Peyer's patch (tissue), 4 donors: ENCODE measurements at regions not wholly inside any gene's neighbourhood (a gene's known extent, or its start where the extent isn't known, plus 50 kb on each side); places are given as distances from the start of the nearest gene placed in this dataset.
"Not testable (repeated sequence)": the region's sequence is repeated elsewhere in the genome, so short reads cannot be mapped to it uniquely, and the experiment has no call there.

ENCODE experiments used
- DNase-seq, 3 donors: peaks; one replicate each; pipeline ENCODE4 v3.0.0-alpha.2; 2017 to 2019
- H3K27ac ChIP-seq, 4 donors: fragments of 200-600 bp; sonication (generic); one replicate each; pipeline ENCODE4 v1.5.1; 2016 to 2019
- H3K27me3 ChIP-seq, 2 donors: fragments of 200-600 bp; sonication (generic); one replicate each; pipeline ENCODE4 v1.5.1; 2019
- H3K36me3 ChIP-seq, 3 donors: fragments of 200-600 bp; sonication (generic); one replicate each; pipeline ENCODE4 v1.5.1; 2016 to 2019
- H3K4me1 ChIP-seq, 4 donors: fragments of 200-600 bp; sonication (generic); one replicate each; pipeline ENCODE4 v1.5.1; 2016 to 2019
- H3K4me3 ChIP-seq, 4 donors: fragments of 200-600 bp; sonication (generic); 1 replicate in 3 of 4; 2 replicates in 1 of 4; pipeline ENCODE4 v1.5.1; 2016 to 2019; ENCODE audit warnings: mild to moderate bottlenecking in 1 of 4
- H3K9me3 ChIP-seq, 4 donors: fragments of 200-600 bp; sonication (generic); one replicate each; pipeline ENCODE4 v1.5.1; 2016 to 2019; ENCODE audit warnings: mild to moderate bottlenecking in 1 of 4
- POLR2A ChIP-seq, 2 donors: fragments of 450-650 bp; IDR thresholded peaks; one replicate each; pipeline ENCODE4 v1.5.1; 2017; ENCODE audit warnings: antibody characterized with exemption in 2 of 2, mild to moderate bottlenecking in 2 of 2, moderate library complexity in 2 of 2
- TF ChIP-seq, protein P1 (sequence below), 6 experiments: fragments of 450-650 bp in 4 of 6; fragments of 200-600 bp in 2 of 6; sonication (generic) in 1 of 6; IDR thresholded peaks; one replicate each; pipeline ENCODE4 v1.5.1; 2017 to 2019; ENCODE audit warnings: antibody characterized with exemption in 6 of 6, mild to moderate bottlenecking in 3 of 6, moderate library complexity in 1 of 6

DNA sequence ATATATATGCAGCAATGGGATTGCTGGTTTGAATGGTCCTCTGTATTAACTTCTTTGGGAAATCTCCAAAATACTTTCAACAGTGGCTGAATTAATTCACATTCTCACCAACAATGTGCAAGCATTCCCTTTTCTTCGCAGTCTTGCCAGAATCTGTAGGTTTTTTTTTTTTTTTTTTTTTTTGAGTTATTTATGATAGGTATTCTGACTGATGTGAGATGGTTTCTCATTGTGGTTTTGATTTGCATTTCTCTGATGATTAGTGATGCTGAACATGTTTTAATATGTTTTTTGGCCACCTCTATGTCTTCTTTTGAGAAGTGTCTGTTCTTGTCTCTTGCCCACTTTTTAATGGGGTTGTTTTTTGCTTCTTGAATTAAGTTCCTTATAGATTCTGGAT is 2041.5 kb upstream of the PCDH20 start:
- TF ChIP-seq, protein P1, sequence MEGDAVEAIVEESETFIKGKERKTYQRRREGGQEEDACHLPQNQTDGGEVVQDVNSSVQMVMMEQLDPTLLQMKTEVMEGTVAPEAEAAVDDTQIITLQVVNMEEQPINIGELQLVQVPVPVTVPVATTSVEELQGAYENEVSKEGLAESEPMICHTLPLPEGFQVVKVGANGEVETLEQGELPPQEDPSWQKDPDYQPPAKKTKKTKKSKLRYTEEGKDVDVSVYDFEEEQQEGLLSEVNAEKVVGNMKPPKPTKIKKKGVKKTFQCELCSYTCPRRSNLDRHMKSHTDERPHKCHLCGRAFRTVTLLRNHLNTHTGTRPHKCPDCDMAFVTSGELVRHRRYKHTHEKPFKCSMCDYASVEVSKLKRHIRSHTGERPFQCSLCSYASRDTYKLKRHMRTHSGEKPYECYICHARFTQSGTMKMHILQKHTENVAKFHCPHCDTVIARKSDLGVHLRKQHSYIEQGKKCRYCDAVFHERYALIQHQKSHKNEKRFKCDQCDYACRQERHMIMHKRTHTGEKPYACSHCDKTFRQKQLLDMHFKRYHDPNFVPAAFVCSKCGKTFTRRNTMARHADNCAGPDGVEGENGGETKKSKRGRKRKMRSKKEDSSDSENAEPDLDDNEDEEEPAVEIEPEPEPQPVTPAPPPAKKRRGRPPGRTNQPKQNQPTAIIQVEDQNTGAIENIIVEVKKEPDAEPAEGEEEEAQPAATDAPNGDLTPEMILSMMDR (IDR thresholded peaks at IDR 0.05): no peak
- TF ChIP-seq POLR2A (IDR thresholded peaks at IDR 0.05): no peak
- DNase-seq: no peak
- Histone ChIP-seq H3K4me3 (no peak overlapping the region), H3K4me1 (no peaks in the 10 kb centered on the region), H3K27me3 (no peaks in the 10 kb centered on the region), H3K27ac (no peak overlapping the region), H3K9me3 (peaks cover 0 to 6% (median 0%) of the 10 kb centered on the region in 4 donors), H3K36me3 (no peaks in the 10 kb centered on the region)

DNA sequence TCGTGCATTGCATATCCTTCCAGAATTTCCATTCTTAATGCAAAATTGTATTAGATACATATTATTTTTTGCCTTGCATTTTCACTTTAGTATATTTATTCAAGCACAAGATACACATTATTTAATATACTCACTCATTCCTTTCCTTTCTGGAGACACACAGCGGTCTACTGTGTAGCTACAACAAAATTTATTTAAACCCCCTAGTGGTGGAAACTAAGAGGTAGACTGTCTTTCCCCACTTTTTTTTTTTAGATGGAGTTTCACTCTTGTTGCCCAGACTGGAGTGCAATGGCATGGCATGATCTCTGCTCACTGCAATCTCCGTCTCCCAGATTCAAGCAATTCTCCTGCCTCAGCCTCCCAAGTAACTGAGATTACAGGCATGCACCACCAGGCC is 2040.3 kb upstream of the PCDH20 start:
- Histone ChIP-seq H3K4me3 (no peak overlapping the region), H3K4me1 (no peaks in the 10 kb centered on the region), H3K27ac (no peak overlapping the region), H3K27me3 (no peaks in the 10 kb centered on the region), H3K36me3 (no peaks in the 10 kb centered on the region), H3K9me3 (peaks cover 0 to 6% (median 0%) of the 10 kb centered on the region in 4 donors)
- TF ChIP-seq POLR2A (IDR thresholded peaks at IDR 0.05): no peak
- TF ChIP-seq, protein P1 (IDR thresholded peaks at IDR 0.05): no peak
- DNase-seq: no peak

DNA sequence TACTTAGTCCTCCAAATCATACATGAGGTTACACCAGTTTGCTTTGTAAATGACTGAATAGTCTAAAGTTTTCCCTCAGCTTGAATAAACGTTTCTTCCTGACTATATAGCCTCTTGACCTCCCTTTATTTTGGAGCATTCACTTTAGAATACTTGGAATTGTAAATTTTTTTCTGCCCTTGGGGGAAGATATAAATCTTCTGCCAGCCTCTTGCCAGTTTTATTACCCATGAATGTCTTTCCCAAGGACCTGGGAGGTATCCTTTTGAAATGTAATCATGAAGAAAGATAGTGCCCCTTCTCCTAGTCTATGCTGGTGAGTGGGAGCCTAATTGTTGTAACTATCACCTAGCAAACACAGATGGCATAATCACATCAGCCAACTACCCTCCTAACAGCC is 2033.9 kb upstream of the PCDH20 start:
- peaks cover 0 to 4% (median 0%) of the 10 kb centered on the region in 4 donors for H3K9me3 ChIP-seq
- no peak overlapping the region for H3K27ac ChIP-seq
- no peaks in the 10 kb centered on the region for H3K27me3 ChIP-seq
- DNase-seq: no peak
- H3K4me1 ChIP-seq: no peaks in the 10 kb centered on the region
- no peak for TF ChIP-seq POLR2A (IDR thresholded peaks at IDR 0.05)
- TF ChIP-seq, protein P1 (IDR thresholded peaks at IDR 0.05): no peak
- no peaks in the 10 kb centered on the region for H3K36me3 ChIP-seq
- H3K4me3 ChIP-seq: no peak overlapping the region

DNA sequence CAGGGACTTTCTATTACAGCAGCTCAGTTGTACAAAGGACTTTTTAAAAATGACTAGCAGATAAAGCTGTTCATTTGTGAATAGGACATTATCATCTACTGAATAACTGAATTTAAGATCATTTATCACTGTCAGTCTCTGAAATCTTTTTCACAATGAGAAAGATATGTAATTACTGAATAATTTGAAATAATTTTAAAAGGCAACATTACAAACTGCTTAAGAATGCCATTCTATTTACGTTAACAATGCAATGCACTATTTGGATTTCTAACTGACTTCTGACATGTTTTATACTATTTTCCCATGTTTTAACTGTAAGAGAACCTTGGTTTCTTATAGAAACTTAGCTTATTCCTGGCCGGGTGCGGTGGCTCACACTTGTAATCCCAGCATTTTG is 2033.0 kb upstream of the PCDH20 start:
- H3K4me1 ChIP-seq: no peaks in the 10 kb centered on the region
- TF ChIP-seq POLR2A (IDR thresholded peaks at IDR 0.05): no peak
- TF ChIP-seq, protein P1 (IDR thresholded peaks at IDR 0.05): no peak
- H3K9me3 ChIP-seq: peaks cover 0 to 4% (median 0%) of the 10 kb centered on the region in 4 donors

DNA sequence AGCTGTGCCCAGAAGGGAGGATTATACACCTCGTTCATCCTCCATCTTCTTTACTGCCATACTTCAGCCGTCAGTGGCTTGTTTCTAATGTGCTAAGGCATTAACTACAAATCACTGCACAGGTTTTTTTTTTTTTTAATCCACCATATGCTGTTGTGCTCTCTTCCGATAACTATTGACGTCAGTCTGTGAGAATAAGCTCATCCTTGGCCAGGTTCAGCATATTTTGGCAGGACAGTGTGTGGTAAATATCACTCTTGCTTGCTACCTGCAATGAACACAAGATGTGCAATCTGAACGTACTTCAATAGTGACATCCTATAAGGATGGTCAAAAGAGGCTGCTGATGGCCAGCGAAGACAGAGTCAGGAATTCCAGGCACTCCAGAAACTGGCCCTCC is 2030.7 kb upstream of the PCDH20 start:
- H3K4me1 ChIP-seq: no peaks in the 10 kb centered on the region
- no peak for DNase-seq

More for the DNA sequence above, 2033.0 kb upstream of the PCDH20 start:
- Histone ChIP-seq H3K4me3 (no peak overlapping the region), H3K27ac (no peak overlapping the region), H3K36me3 (no peaks in the 10 kb centered on the region), H3K27me3 (no peaks in the 10 kb centered on the region)
- no peak for DNase-seq

DNA sequence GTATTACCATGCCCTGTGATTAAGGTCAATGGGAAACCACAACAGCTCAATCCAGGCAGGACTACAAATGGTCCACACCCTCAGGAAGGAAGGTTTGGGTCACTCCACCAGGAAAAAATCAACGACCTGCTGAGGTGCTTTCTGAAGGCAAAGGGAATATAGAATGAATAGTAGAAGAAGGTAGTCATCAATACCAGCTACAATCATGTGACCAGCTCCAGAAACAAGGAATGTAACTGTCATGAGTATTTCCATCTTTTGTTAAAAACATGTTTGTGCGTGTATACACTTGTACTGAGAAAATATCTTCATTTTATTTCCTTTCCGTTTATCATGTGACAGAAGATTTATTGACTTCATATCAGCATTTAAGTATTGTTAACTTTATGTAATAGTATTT is 2028.6 kb upstream of the PCDH20 start:
- not testable (repeated sequence) for H3K4me3 ChIP-seq, DNase-seq, H3K4me1 ChIP-seq, H3K27me3 ChIP-seq, H3K27ac ChIP-seq, H3K36me3 ChIP-seq, H3K9me3 ChIP-seq

More for the DNA sequence above, 2030.7 kb upstream of the PCDH20 start:
- TF ChIP-seq POLR2A (IDR thresholded peaks at IDR 0.05): no peak
- TF ChIP-seq, protein P1 (IDR thresholded peaks at IDR 0.05): no peak
- H3K27me3 ChIP-seq: no peaks in the 10 kb centered on the region
- H3K27ac ChIP-seq: no peak overlapping the region
- no peak overlapping the region for H3K4me3 ChIP-seq
- no peaks in the 10 kb centered on the region for H3K36me3 ChIP-seq
- H3K9me3 ChIP-seq: peaks cover 0 to 4% (median 0%) of the 10 kb centered on the region in 4 donors
